ENCODE measurements at regions not wholly inside any gene's neighbourhood (a gene's known extent, or its start where the extent isn't known, plus 50 kb on each side); places are given as distances from the start of the nearest gene placed in this dataset.

DNA sequence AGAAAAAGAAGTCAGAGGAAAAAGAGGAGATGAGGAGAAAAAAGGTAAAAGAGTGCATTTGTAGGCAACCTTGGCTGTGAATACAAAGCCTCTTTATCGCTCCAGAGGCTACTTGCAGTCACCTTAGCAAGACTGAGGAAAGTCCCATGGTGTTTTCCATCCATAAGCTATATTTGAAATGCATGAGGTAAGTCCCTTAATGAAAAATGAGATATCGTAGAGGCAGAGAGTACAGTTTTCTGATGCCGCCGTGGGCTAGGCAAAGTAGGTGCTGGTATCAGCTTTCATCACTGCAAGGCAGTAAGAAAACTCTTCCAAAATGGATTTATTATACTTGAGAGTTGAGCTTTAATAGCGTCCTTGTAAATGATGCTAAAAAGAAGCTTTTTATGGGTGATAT, 186.8 kb downstream of the ASCL1 start:
- H3K4me1 ChIP-seq (ENCODE audit: low read length) = no peaks in the 10 kb centered on the region
- H3K4me2 ChIP-seq (ENCODE audit: low read length) = no peak overlapping the region
- no peak overlapping the region for H3K27ac ChIP-seq (ENCODE audit: low read length)
- TF ChIP-seq CTCF (IDR thresholded peaks at IDR 0.05; ENCODE audit: low read depth, low read length) (no peak), EZH2phosphoT487 (IDR thresholded peaks at IDR 0.05; ENCODE audit: low read depth) (no peak)
- H3K36me3 ChIP-seq (replicated peaks; ENCODE audit: low read depth, low read length) = no peaks in the 10 kb centered on the region
- no peaks in the 10 kb centered on the region for H3K79me2 ChIP-seq (ENCODE audit: low read length)
- no peak overlapping the region for H3K9ac ChIP-seq (ENCODE audit: low read length)
- peak overlapping the region; percentile 56; the same call in 1 of the 2 replicates for H2AFZ ChIP-seq (ENCODE audit: low read depth, low read length)
- no peaks in the 10 kb centered on the region for H3K27me3 ChIP-seq (ENCODE audit: low read depth, low read length)
- H3K9me3 ChIP-seq (ENCODE audit: insufficient read depth, low read length) = no peaks in the 10 kb centered on the region
- no peak overlapping the region for H3K4me3 ChIP-seq (ENCODE audit: low read length)
- no peaks in the 10 kb centered on the region for H4K20me1 ChIP-seq (ENCODE audit: insufficient read depth, low read length)

- no peak overlapping the region for H3K9ac ChIP-seq (ENCODE audit: low read length)
- no peak for TF ChIP-seq CTCF (IDR thresholded peaks at IDR 0.05; ENCODE audit: low read depth, low read length)
- TF ChIP-seq EZH2phosphoT487 (IDR thresholded peaks at IDR 0.05; ENCODE audit: low read depth) = no peak
- H3K4me3 ChIP-seq (ENCODE audit: low read length) = no peak overlapping the region
These were observed 203.1 kb downstream of the ASCL1 start for GRCh38 chr12:103160622-103161021.

DNA sequence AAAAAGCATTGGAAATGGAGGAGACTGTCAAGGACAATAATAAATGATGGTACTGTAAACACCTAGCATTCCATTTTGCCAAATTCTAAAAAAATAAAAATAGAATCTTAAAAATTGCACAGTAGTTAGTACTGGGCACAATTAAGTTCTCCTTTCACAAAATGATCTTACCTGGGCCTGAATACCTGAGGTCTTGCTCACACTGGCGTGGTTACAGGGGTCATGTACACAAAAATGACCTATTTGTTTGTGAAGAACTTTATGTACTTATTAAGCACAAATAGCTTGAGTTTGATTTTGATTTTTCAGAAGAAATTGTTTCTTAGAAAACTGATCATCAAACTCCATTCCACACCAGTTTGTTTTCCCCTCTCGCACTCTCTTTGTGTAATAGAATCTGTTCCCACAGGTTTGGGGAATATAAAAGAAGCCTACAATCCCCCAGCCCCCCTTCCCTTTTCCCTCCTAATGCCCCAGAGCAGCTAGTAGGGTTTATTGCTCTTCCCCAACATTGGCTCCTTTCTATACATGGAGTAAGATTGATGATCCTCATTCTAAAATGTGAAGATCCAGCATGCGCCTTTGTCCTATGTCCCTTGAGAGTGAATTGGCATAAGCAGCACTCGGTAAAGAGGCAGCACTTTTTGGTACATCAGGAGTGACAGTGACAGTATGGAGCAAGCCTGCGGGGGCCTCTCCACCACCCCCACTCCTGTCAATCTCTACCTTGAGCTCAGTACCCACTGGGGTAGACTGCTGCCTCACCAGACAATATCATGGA, 204.3 kb downstream of the ASCL1 start:
- no peaks in the 10 kb centered on the region for H3K4me1 ChIP-seq (ENCODE audit: low read length)

More at GRCh38 chr12:103160622-103161021, 203.1 kb downstream of the ASCL1 start:
- H4K20me1 ChIP-seq (ENCODE audit: insufficient read depth, low read length) = no peaks in the 10 kb centered on the region
- H3K4me1 ChIP-seq (ENCODE audit: low read length) = no peaks in the 10 kb centered on the region
- H2AFZ ChIP-seq (ENCODE audit: low read depth, low read length) = no peak overlapping the region
- no peak overlapping the region for H3K4me2 ChIP-seq (ENCODE audit: low read length)
- no peaks in the 10 kb centered on the region for H3K9me3 ChIP-seq (ENCODE audit: insufficient read depth, low read length)
- no peak overlapping the region for H3K27ac ChIP-seq (ENCODE audit: low read length)
- H3K36me3 ChIP-seq (replicated peaks; ENCODE audit: low read depth, low read length) = no peaks in the 10 kb centered on the region
- no peaks in the 10 kb centered on the region for H3K79me2 ChIP-seq (ENCODE audit: low read length)
- H3K27me3 ChIP-seq (ENCODE audit: low read depth, low read length) = no peaks in the 10 kb centered on the region

More for the DNA sequence above, 204.3 kb downstream of the ASCL1 start:
- Histone ChIP-seq H3K27ac (ENCODE audit: low read length) (no peak overlapping the region), H3K36me3 (replicated peaks; ENCODE audit: low read depth, low read length) (no peaks in the 10 kb centered on the region), H3K79me2 (ENCODE audit: low read length) (no peaks in the 10 kb centered on the region), H3K27me3 (ENCODE audit: low read depth, low read length) (no peaks in the 10 kb centered on the region), H2AFZ (ENCODE audit: low read depth, low read length) (no peak overlapping the region), H3K4me3 (ENCODE audit: low read length) (no peak overlapping the region), H3K9me3 (ENCODE audit: insufficient read depth, low read length) (no peaks in the 10 kb centered on the region), H3K4me2 (ENCODE audit: low read length) (no peak overlapping the region), H4K20me1 (ENCODE audit: insufficient read depth, low read length) (no peaks in the 10 kb centered on the region), H3K9ac (ENCODE audit: low read length) (no peak overlapping the region)
- TF ChIP-seq EZH2phosphoT487 (IDR thresholded peaks at IDR 0.05; ENCODE audit: low read depth) (no peak), CTCF (IDR thresholded peaks at IDR 0.05; ENCODE audit: low read depth, low read length) (no peak)

Data from OCI-LY3 (cell line).